Neuronal stem cell (in vitro differentiated cells): ENCODE measurements at regions not wholly inside any gene's neighbourhood (a gene's known extent, or its start where the extent isn't known, plus 50 kb on each side); places are given as distances from the start of the nearest gene placed in this dataset.
A peak's percentile ranks its signal among the peaks of the same experiment; 100 is the strongest.

ENCODE experiments used
- DNase-seq: peaks from one replicate; pipeline ENCODE4 v3.0.0-alpha.2; 2013; ENCODE audit warnings: low spot score
- H2AFZ ChIP-seq: one replicate; pipeline ENCODE4 v1.6.1; 2013; ENCODE audit warnings: mild to moderate bottlenecking, low read length, inconsistent platforms
- H2AK5ac ChIP-seq: 2 replicates; pipeline ENCODE4 v1.6.1; 2013; ENCODE audit warnings: low read depth, mild to moderate bottlenecking, inconsistent platforms, low read length, moderate library complexity, mixed read lengths
- H2BK120ac ChIP-seq: 2 replicates; pipeline ENCODE4 v1.6.1; 2013; ENCODE audit warnings: low read depth, mild to moderate bottlenecking, inconsistent platforms, low read length, moderate library complexity, mixed read lengths
- H2BK12ac ChIP-seq: one replicate; pipeline ENCODE4 v1.6.1; 2013; ENCODE audit warnings: low read length, inconsistent platforms
- H2BK15ac ChIP-seq: 2 replicates; pipeline ENCODE4 v1.6.1; 2013; ENCODE audit warnings: mild to moderate bottlenecking, low read length, inconsistent platforms, mixed read lengths
- H2BK5ac ChIP-seq: one replicate; pipeline ENCODE4 v1.6.1; 2013; ENCODE audit warnings: inconsistent platforms, mild to moderate bottlenecking, low read length, moderate library complexity
- H3K14ac ChIP-seq: one replicate; pipeline ENCODE4 v1.6.1; 2013; ENCODE audit warnings: low read length, inconsistent platforms
- H3K18ac ChIP-seq: 2 replicates; pipeline ENCODE4 v1.6.1; 2013; ENCODE audit warnings: low read length, inconsistent platforms
- H3K23ac ChIP-seq: 2 replicates; pipeline ENCODE4 v1.6.1; 2013; ENCODE audit warnings: low read depth, mild to moderate bottlenecking, mixed read lengths, low read length, inconsistent platforms; ENCODE audit not compliant: poor library complexity
- H3K27ac ChIP-seq: replicated peaks from 3 replicates; pipeline ENCODE4 v1.5.1; 2013; ENCODE audit warnings: low read length, inconsistent platforms
- H3K27me3 ChIP-seq, 3 experiments: 2 replicates each; pipeline ENCODE4 v1.6.1; 2013; ENCODE audit warnings: low read length in 3 of 3, mild to moderate bottlenecking in 2 of 3, inconsistent platforms in 1 of 3, low read depth in 1 of 3, mixed read lengths in 1 of 3, moderate library complexity in 1 of 3; ENCODE audit not compliant: control insufficient read depth in 3 of 3, insufficient read depth in 3 of 3
- H3K36me3 ChIP-seq, 2 donors: replicated peaks in 1 of 2; 2 replicates each; pipeline ENCODE4 v1.6.1; 2013; ENCODE audit warnings: low read length in 2 of 2; ENCODE audit not compliant: control insufficient read depth in 2 of 2, insufficient read depth in 2 of 2
- H3K4ac ChIP-seq: 2 replicates; pipeline ENCODE4 v1.6.1; 2013; ENCODE audit warnings: inconsistent platforms, mild to moderate bottlenecking, low read length, moderate library complexity
- H3K4me1 ChIP-seq, 2 donors: 1 replicate in 1 of 2; 2 replicates in 1 of 2; pipeline ENCODE4 v1.6.1; 2013; ENCODE audit warnings: low read length in 2 of 2, low read depth in 1 of 2; ENCODE audit not compliant: control insufficient read depth in 2 of 2, insufficient read depth in 1 of 2
- H3K4me2 ChIP-seq: one replicate; pipeline ENCODE4 v1.6.1; 2013; ENCODE audit warnings: mild to moderate bottlenecking, low read length, inconsistent platforms; ENCODE audit not compliant: insufficient read depth, poor library complexity, severe bottlenecking
- H3K4me3 ChIP-seq, 2 donors: 2 replicates each; pipeline ENCODE4 v1.5.1; 2013; ENCODE audit warnings: low read length in 2 of 2, mild to moderate bottlenecking in 2 of 2, inconsistent platforms in 1 of 2, moderate library complexity in 1 of 2
- H3K79me1 ChIP-seq: one replicate; pipeline ENCODE4 v1.6.1; 2013; ENCODE audit warnings: low read depth, mild to moderate bottlenecking, inconsistent platforms, low read length, moderate library complexity
- H3K9ac ChIP-seq: one replicate; pipeline ENCODE4 v1.6.1; 2013; ENCODE audit warnings: mild to moderate bottlenecking, low read depth, low read length, inconsistent platforms; ENCODE audit not compliant: poor library complexity
- H3K9me3 ChIP-seq, 2 donors: replicated peaks in 1 of 2; 2 replicates each; pipeline versions ENCODE3 to v1.6.1; 2013; ENCODE audit warnings: low read length in 2 of 2, mild to moderate bottlenecking in 2 of 2, inconsistent platforms in 1 of 2, low read depth in 1 of 2, mixed read lengths in 1 of 2, moderate library complexity in 1 of 2; ENCODE audit not compliant: control insufficient read depth in 2 of 2, insufficient read depth in 1 of 2
- H4K8ac ChIP-seq: one replicate; pipeline ENCODE4 v1.6.1; 2013; ENCODE audit warnings: low read depth, mild to moderate bottlenecking, inconsistent platforms, low read length, moderate library complexity
- H4K91ac ChIP-seq: one replicate; pipeline ENCODE4 v1.6.1; 2013; ENCODE audit warnings: low read length, low read depth, mild to moderate bottlenecking, inconsistent platforms; ENCODE audit not compliant: poor library complexity
- WGBS, 2 donors: extraction: QIAGEN DNeasy Blood & Tissue Kit; methylation state at CpG; one replicate each; pipeline ENCODE4 v1.1.7; 2013; ENCODE audit warnings: missing lambda C conversion rate in 2 of 2, mixed read lengths in 1 of 2; ENCODE audit not compliant: insufficient read length in 2 of 2, insufficient replicate concordance in 1 of 2; ENCODE audit errors: extremely low coverage in 2 of 2; 5-methylcytosine and 5-hydroxymethylcytosine counted together

- peaks cover 0 to 2% (median 0%) of the 10 kb centered on the region in 3 experiments for H3K27me3 ChIP-seq
- H2BK120ac ChIP-seq, result peak overlapping the region; percentile 44
- H3K27ac ChIP-seq, result no peak overlapping the region
These were observed 134.6 kb downstream of the RFLNA start for GRCh38 chr12:124429535-124429934.

GRCh38 chr12:124428792-124429281, 133.9 kb downstream of the RFLNA start:
- WGBS, 2 donors, result no CpG with 5 or more reads among the region's 13 CpGs
- Histone ChIP-seq H2AFZ (no peak overlapping the region), H2BK12ac (no peak overlapping the region), H4K8ac (no peak overlapping the region), H3K4me2 (no peak overlapping the region), H3K27ac (no peak overlapping the region), H3K14ac (no peak overlapping the region), H2AK5ac (no peak overlapping the region), H4K91ac (no peak overlapping the region), H3K79me1 (peaks cover 5% of the 10 kb centered on the region), H3K27me3 (peaks cover 0 to 2% (median 0%) of the 10 kb centered on the region in 3 experiments), H3K9me3 (peaks cover 0 to 5% of the 10 kb centered on the region in 2 donors), H3K4me3 (no peak overlapping the region), H3K36me3 (peaks cover 25 to 38% of the 10 kb centered on the region in 2 donors), H3K23ac (peak overlapping the region; percentile 34), H2BK5ac (no peak overlapping the region), H3K4ac (no peak overlapping the region), H3K18ac (peak overlapping the region; percentile 70), H3K9ac (no peak overlapping the region), H2BK120ac (no peak overlapping the region), H3K4me1 (peaks cover 34 to 36% of the 10 kb centered on the region in 2 donors), H2BK15ac (peak overlapping the region; percentile 54)
- no peak for DNase-seq

More at GRCh38 chr12:124429535-124429934, 134.6 kb downstream of the RFLNA start:
- Histone ChIP-seq H3K18ac (no peak overlapping the region), H3K14ac (no peak overlapping the region), H2AFZ (no peak overlapping the region), H4K8ac (no peak overlapping the region), H2AK5ac (no peak overlapping the region), H3K9me3 (peaks cover 0 to 5% of the 10 kb centered on the region in 2 donors), H2BK15ac (no peak overlapping the region), H3K79me1 (peaks cover 5% of the 10 kb centered on the region), H3K36me3 (peaks cover 24 to 31% of the 10 kb centered on the region in 2 donors), H3K9ac (no peak overlapping the region), H3K4ac (no peak overlapping the region), H2BK12ac (no peak overlapping the region), H2BK5ac (no peak overlapping the region), H3K4me3 (no peak overlapping the region), H3K23ac (peak overlapping the region; percentile 34), H3K4me1 (peaks cover 38 to 43% of the 10 kb centered on the region in 2 donors), H3K4me2 (no peak overlapping the region), H4K91ac (no peak overlapping the region)
- no peak for DNase-seq
- no CpG with 5 or more reads among the region's 15 CpGs for WGBS, 2 donors

DNA sequence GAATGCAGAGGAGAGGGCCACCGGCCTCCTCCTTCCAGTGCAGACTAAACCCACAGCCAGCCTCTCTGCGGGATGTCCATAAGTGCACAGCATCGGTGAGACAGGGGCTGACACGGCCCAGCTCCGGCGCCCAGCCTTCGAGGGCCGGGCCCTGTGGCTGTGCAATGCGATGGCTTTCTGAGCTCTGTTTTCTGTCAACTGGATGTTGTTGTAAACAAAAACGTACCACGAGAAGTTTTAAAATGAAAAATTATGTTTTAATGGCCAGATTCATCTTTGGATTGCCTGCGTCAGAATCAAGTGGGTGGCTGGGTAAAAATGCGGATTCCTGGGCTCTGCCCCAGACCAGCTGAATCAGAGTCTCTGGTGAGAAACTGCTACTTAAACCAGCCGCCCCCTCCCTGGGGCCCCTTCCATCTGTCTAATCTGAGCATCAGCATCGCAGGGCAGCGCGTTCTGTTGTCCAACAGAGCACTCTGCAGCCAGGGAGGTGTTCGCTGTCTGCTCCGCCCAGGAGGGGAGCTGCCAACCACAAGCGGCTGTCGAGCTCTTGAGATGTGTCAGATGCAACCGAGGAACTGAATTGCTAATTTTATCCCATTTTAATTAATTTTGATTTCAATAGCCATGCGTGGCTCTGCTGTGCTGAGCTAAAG, 133.4 kb downstream of the RFLNA start:
- Histone ChIP-seq H3K23ac (no peak overlapping the region), H2AFZ (no peak overlapping the region), H3K4me1 (peaks cover 29 to 32% of the 10 kb centered on the region in 2 donors), H3K4ac (no peak overlapping the region), H2AK5ac (no peak overlapping the region), H3K4me3 (no peak overlapping the region), H2BK12ac (no peak overlapping the region), H3K27ac (no peak overlapping the region), H2BK15ac (no peak overlapping the region), H3K27me3 (peaks cover 0 to 2% (median 0%) of the 10 kb centered on the region in 3 experiments), H2BK5ac (no peak overlapping the region), H3K9ac (peak overlapping the region; percentile 50), H4K91ac (no peak overlapping the region), H2BK120ac (no peak overlapping the region), H3K18ac (peak overlapping the region; percentile 35), H3K9me3 (peaks cover 0 to 5% of the 10 kb centered on the region in 2 donors), H3K14ac (no peak overlapping the region), H4K8ac (no peak overlapping the region), H3K4me2 (no peak overlapping the region), H3K36me3 (peaks cover 25 to 43% of the 10 kb centered on the region in 2 donors), H3K79me1 (peaks cover 5% of the 10 kb centered on the region)
- DNase-seq, result no peak
- WGBS, 2 donors, result no CpG with 5 or more reads among the region's 23 CpGs
